GM12874 (cell line): ENCODE measurements at regions not wholly inside any gene's neighbourhood (a gene's known extent, or its start where the extent isn't known, plus 50 kb on each side); places are given as distances from the start of the nearest gene placed in this dataset.

Experiments used
- TF ChIP-seq, protein P1 (sequence below): IDR thresholded peaks from 2 replicates; pipeline ENCODE4 v1.5.1; 2011; ENCODE audit warnings: low read depth, mild to moderate bottlenecking, control low read depth, low read length, moderate library complexity; ENCODE audit not compliant: insufficient read depth

DNA sequence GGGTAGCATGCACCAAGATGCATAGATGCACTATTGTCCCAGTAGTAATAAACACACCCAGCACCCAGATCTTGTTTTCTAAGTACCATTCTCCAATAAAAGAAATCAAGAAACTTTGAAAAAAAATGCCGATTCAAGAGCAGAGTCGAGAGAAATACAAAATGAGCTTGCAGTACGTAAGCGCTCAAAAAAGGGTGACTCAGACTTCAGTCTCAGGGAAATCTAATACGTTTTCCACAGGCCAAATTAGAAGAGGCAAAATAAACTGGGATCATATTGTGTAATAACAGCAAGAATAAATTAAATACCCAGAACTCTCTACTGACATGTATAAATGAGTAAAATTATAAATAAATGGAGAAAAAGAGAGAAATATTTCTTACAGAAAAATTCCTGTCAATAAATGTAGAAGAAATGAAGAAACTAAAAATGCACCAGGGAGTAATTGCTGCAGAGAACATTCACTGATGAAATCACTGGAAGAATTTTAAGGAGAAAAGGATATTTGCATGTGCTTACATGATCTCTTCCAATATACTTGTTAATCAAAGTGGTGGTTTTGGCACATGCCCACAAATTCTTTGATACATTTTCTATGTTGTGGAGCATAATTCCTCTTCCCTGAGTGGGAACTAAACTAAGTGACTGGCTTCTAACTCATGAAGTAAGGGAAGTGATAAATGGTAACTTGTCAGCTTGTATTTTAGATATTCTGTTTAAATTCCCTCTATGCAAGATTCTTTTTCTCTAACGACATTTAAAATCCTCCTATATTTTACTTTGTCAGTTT lies 567.6 kb upstream of the ADAMTS16 start:
- TF ChIP-seq, protein P1, sequence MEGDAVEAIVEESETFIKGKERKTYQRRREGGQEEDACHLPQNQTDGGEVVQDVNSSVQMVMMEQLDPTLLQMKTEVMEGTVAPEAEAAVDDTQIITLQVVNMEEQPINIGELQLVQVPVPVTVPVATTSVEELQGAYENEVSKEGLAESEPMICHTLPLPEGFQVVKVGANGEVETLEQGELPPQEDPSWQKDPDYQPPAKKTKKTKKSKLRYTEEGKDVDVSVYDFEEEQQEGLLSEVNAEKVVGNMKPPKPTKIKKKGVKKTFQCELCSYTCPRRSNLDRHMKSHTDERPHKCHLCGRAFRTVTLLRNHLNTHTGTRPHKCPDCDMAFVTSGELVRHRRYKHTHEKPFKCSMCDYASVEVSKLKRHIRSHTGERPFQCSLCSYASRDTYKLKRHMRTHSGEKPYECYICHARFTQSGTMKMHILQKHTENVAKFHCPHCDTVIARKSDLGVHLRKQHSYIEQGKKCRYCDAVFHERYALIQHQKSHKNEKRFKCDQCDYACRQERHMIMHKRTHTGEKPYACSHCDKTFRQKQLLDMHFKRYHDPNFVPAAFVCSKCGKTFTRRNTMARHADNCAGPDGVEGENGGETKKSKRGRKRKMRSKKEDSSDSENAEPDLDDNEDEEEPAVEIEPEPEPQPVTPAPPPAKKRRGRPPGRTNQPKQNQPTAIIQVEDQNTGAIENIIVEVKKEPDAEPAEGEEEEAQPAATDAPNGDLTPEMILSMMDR = no peak

GRCh38 chr5:4575608-4576007 lies 564.5 kb upstream of the ADAMTS16 start:
- TF ChIP-seq, protein P1 = no peak

GRCh38 chr5:4576161-4576748 lies 563.9 kb upstream of the ADAMTS16 start:
- TF ChIP-seq, protein P1 = no peak

DNA sequence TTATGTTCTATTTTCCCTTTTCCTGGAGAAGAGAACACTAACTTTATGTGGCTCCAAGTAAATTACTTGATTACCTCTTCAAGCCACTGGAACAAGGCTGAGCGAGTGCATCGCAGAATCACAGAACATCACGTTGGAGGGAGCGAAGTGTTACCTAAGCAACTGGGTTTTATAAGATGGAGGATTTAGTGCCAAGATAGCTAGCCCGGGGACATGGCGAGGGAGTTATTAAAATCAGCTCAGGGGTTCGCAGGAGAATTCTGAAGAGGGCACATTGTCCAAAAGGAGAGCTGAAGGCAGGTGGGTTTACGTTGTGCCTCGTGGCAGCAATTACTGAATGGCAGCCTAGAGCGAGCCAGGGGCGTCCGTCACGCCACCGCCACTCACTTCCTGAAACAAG lies 563.2 kb upstream of the ADAMTS16 start:
- TF ChIP-seq, protein P1 = no peak

- TF ChIP-seq, protein P1 = no peak
These were observed 560.5 kb upstream of the ADAMTS16 start for GRCh38 chr5:4579679-4580078.

DNA sequence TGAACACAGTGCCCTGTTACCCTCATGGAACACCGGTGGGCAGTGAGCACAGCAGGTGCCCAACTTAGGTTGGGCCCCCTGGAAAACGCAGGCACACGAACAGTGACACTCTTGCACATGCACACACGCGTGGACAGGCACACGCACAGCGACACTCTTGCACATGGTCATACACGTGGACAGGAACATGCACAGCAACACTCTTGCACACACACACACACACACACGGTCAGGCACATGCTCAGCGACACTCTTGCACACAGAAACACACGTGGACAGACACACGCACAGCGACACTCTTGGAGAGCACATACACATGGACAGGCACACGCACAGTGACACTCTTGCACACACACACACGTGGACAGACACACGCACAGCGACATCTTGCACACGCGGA lies 559.4 kb upstream of the ADAMTS16 start:
- TF ChIP-seq, protein P1 = no peak

DNA sequence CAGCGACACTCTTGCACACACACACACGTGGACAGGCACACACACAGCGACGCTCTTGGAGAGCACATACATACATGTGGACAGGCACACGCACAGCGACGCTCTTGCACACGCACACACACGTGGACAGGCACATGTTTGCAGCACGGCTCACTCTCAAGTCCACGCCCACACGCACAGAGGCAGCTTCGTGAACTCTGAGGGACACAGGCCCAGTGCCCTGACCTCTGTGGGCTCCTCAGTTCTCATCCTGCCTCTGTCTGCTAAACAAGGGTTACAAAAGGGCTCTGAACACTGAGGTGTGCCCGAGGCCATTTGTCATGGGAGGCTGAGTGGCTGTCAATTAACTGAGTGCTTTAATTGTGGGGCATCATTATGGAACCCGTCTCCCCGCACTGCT lies 558.8 kb upstream of the ADAMTS16 start:
- TF ChIP-seq, protein P1 = no peak
